H1 (cell line): ENCODE measurements at regions not wholly inside any gene's neighbourhood (a gene's known extent, or its start where the extent isn't known, plus 50 kb on each side); places are given as distances from the start of the nearest gene placed in this dataset.

Experiments
- POU5F1 ChIP-seq: IDR thresholded peaks from 2 replicates; pipeline ENCODE4 v1.6.1; 2011; ENCODE audit warnings: low read depth, mild to moderate bottlenecking, low read length, moderate library complexity
- TF ChIP-seq, protein P1 (sequence below), 3 experiments: IDR thresholded peaks; 1 replicate in 2 of 3; 2 replicates in 1 of 3; pipeline versions ENCODE4 v1.5.1 to v1.6.1; 2011; ENCODE audit warnings: low read length in 3 of 3, mild to moderate bottlenecking in 3 of 3, inconsistent platforms in 2 of 3, low read depth in 1 of 3, moderate library complexity in 1 of 3; ENCODE audit not compliant: insufficient read depth in 1 of 3; ENCODE audit errors: control extremely low read depth in 1 of 3

DNA sequence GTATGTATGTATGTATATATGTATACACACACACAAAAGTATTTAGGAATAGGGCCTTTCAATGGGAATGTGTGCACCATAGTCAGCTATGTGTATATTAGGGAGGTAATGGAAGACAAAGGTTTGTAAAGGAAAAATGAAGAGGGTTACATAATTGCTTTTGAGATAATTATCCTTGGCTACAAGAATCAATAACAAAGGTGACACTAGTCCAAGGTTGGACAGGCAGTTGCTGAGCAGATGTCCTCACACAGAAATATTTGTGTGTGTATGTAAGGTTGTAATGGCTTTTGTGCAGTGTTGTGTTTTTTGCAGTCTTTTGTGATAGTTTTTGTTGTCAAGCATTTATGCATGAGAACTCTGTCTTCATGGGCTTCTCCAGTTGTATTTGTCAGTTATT, 157.9 kb upstream of the MARCKS start (continued):
- no peak for TF ChIP-seq POU5F1
- TF ChIP-seq, protein P1, sequence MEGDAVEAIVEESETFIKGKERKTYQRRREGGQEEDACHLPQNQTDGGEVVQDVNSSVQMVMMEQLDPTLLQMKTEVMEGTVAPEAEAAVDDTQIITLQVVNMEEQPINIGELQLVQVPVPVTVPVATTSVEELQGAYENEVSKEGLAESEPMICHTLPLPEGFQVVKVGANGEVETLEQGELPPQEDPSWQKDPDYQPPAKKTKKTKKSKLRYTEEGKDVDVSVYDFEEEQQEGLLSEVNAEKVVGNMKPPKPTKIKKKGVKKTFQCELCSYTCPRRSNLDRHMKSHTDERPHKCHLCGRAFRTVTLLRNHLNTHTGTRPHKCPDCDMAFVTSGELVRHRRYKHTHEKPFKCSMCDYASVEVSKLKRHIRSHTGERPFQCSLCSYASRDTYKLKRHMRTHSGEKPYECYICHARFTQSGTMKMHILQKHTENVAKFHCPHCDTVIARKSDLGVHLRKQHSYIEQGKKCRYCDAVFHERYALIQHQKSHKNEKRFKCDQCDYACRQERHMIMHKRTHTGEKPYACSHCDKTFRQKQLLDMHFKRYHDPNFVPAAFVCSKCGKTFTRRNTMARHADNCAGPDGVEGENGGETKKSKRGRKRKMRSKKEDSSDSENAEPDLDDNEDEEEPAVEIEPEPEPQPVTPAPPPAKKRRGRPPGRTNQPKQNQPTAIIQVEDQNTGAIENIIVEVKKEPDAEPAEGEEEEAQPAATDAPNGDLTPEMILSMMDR (IDR thresholded peaks at IDR 0.05; ENCODE audit: control extremely low read depth in 1 of 3, insufficient read depth in 1 of 3, low read depth in 1 of 3, low read length in 3 of 3): no peak
- TF ChIP-seq, all 59 proteins: peak for 0
